Caco-2 (cell line): ENCODE measurements at regions not wholly inside any gene's neighbourhood (a gene's known extent, or its start where the extent isn't known, plus 50 kb on each side); places are given as distances from the start of the nearest gene placed in this dataset.

Source experiments
- BruUV-seq: library from RNA; stranded (reverse); fragments of 400-500 nt; replicated peaks from 2 replicates; lab custom pipeline; 2021; lab: Mats Ljungman, UMichigan
- CTCF ChIA-PET: fragments of 300-600 bp; sonication (Branson Sonifier 250); formaldehyde crosslinking; loops from one replicate; lab custom pipeline; 2022; ENCODE audit warnings: antibody characterized with exemption; lab: Charles Lee
- POLR2A ChIA-PET: fragments of 300-600 bp; sonication (Branson Sonifier 250); formaldehyde crosslinking; loops from one replicate; lab custom pipeline; 2022; ENCODE audit warnings: antibody characterized with exemption; lab: Charles Lee
- DNase-seq, 2 experiments: peaks; one replicate each; pipeline versions ENCODE4 v3.0.0 to v3.0.0-alpha.2; 2020 to 2022
- H3K27me3 ChIP-seq: replicated peaks from 2 replicates; pipeline ENCODE4 v1.6.0; 2011; ENCODE audit warnings: low read length; ENCODE audit not compliant: control insufficient read depth, insufficient read depth
- H3K36me3 ChIP-seq: 2 replicates; pipeline ENCODE4 v1.5.1; 2011; ENCODE audit warnings: low read length; ENCODE audit not compliant: control insufficient read depth, insufficient read depth
- H3K4me1 ChIP-seq: fragments of 250-450 bp; sonication (Bioruptor Pico); 2 replicates; pipeline ENCODE4 v1.5.1; 2020; ENCODE audit warnings: mild to moderate bottlenecking
- H3K4me3 ChIP-seq: 2 replicates; pipeline ENCODE4 v1.5.1; 2011; ENCODE audit warnings: low read depth, mild to moderate bottlenecking, control low read depth, low read length
- H3K9me3 ChIP-seq: fragments of 250-450 bp; sonication (Bioruptor Pico); 2 replicates; pipeline ENCODE4 v1.5.1; 2020; ENCODE audit warnings: mild to moderate bottlenecking, moderate library complexity
- H3K27ac Mint-ChIP-seq: one replicate; pipeline ENCODE4 v1.8.0; 2022; ENCODE audit warnings: mixed read lengths; ENCODE audit not compliant: unreplicated experiment
- H3K27me3 Mint-ChIP-seq: one replicate; pipeline ENCODE4 v1.8.0; 2022; ENCODE audit warnings: mixed read lengths; ENCODE audit not compliant: insufficient read depth, unreplicated experiment
- H3K36me3 Mint-ChIP-seq: one replicate; pipeline ENCODE4 v1.8.0; 2022; ENCODE audit warnings: mild to moderate bottlenecking, mixed read lengths; ENCODE audit not compliant: insufficient read depth, unreplicated experiment
- H3K4me1 Mint-ChIP-seq: one replicate; pipeline ENCODE4 v1.8.0; 2022; ENCODE audit warnings: low read depth, mixed read lengths; ENCODE audit not compliant: unreplicated experiment
- H3K4me3 Mint-ChIP-seq: one replicate; pipeline ENCODE4 v1.8.0; 2022; ENCODE audit warnings: mild to moderate bottlenecking, moderate library complexity, mixed read lengths; ENCODE audit not compliant: unreplicated experiment
- H3K9me3 Mint-ChIP-seq: one replicate; pipeline ENCODE4 v1.8.0; 2022; ENCODE audit warnings: mixed read lengths; ENCODE audit not compliant: unreplicated experiment
- intact Hi-C: fragments of 100-400 bp; cut with micrococcal nuclease; formaldehyde crosslinking; loops from one replicate; pipeline ENCODE4 v1.10.0; 2022; ENCODE audit not compliant: unreplicated experiment
- TF ChIP-seq, protein P1 (sequence below), 2 experiments: fragments of 200-600 bp in 1 of 2; IDR thresholded peaks; 1 replicate in 1 of 2; 2 replicates in 1 of 2; pipeline versions ENCODE4 v1.5.1 to v1.8.0; 2011 to 2022; ENCODE audit warnings: antibody characterized with exemption in 1 of 2, control low read depth in 1 of 2, inconsistent platforms in 1 of 2, low read depth in 1 of 2, low read length in 1 of 2, mild to moderate bottlenecking in 1 of 2, moderate library complexity in 1 of 2; ENCODE audit not compliant: insufficient read depth in 1 of 2, severe bottlenecking in 1 of 2, unreplicated experiment in 1 of 2

DNA sequence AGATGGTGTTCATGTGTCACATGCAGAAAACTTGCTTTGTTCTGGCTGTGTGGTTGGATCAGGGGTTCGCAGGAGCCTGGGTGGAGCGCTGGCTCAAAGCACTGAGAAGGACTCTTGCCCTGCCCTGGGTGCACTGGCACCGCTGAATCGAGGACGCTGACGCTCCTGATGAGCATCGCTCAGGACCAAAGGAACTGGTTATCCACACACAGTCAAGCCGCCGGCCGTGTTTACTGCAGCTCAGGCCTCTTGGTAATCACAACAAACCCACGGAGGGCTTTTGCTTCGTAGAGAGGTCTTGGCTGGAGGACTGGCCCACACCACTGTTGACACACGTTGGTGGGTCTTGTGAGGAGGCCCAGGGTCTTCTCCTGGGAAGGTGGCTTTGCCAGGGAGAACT, 299.4 kb upstream of the IRX2 start:
- ChIA-PET POLR2A (no interaction called here), CTCF (no interaction called here)
- Histone ChIP-seq H3K4me3 (no peak overlapping the region), H3K36me3 (no peaks in the 10 kb centered on the region), H3K27me3 (no peaks in the 10 kb centered on the region), H3K9me3 (no peaks in the 10 kb centered on the region), H3K4me1 (no peaks in the 10 kb centered on the region)
- no peak overlapping the region for H3K27ac Mint-ChIP-seq
- TF ChIP-seq, protein P1, sequence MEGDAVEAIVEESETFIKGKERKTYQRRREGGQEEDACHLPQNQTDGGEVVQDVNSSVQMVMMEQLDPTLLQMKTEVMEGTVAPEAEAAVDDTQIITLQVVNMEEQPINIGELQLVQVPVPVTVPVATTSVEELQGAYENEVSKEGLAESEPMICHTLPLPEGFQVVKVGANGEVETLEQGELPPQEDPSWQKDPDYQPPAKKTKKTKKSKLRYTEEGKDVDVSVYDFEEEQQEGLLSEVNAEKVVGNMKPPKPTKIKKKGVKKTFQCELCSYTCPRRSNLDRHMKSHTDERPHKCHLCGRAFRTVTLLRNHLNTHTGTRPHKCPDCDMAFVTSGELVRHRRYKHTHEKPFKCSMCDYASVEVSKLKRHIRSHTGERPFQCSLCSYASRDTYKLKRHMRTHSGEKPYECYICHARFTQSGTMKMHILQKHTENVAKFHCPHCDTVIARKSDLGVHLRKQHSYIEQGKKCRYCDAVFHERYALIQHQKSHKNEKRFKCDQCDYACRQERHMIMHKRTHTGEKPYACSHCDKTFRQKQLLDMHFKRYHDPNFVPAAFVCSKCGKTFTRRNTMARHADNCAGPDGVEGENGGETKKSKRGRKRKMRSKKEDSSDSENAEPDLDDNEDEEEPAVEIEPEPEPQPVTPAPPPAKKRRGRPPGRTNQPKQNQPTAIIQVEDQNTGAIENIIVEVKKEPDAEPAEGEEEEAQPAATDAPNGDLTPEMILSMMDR (IDR thresholded peaks at IDR 0.05; ENCODE audit: insufficient read depth in 1 of 2, low read depth in 1 of 2, low read length in 1 of 2, severe bottlenecking in 1 of 2, unreplicated experiment in 1 of 2) = no peak
- H3K4me1 Mint-ChIP-seq = no peaks in the 10 kb centered on the region
- DNase-seq = no peak
- no TSS peak for BruUV-seq
- intact Hi-C loops = no loop called here
- H3K4me3 Mint-ChIP-seq = no peak overlapping the region
- no peaks in the 10 kb centered on the region for H3K9me3 Mint-ChIP-seq
- peaks cover 5% of the 10 kb centered on the region for H3K27me3 Mint-ChIP-seq
- H3K36me3 Mint-ChIP-seq = no peaks in the 10 kb centered on the region

DNA sequence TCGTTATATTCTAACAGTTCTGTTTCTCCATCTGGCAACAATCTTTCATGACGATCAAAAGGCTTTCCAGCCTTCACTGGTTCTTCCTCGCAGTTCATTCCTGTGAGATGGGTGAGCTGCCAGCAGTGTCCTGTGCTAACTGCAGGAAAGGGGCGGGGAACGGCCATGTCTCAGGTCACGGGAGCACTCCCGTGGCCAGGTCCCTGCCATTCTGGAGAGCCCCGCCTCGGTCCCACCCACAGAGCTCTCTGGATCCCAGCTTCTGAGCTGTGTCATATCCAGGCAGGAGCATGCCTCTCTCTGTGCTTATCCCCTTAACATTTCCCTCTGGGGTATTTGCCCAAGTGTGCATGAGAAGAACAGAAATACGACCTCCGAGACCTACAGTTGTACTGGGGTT, 297.8 kb upstream of the IRX2 start:
- no peaks in the 10 kb centered on the region for H3K36me3 Mint-ChIP-seq
- no peak overlapping the region for H3K27ac Mint-ChIP-seq
- H3K4me1 Mint-ChIP-seq = no peaks in the 10 kb centered on the region
- no peaks in the 10 kb centered on the region for H3K36me3 ChIP-seq
- no peaks in the 10 kb centered on the region for H3K9me3 ChIP-seq
- intact Hi-C loops = no loop called here
- no peak overlapping the region for H3K4me3 ChIP-seq
- H3K4me1 ChIP-seq = no peaks in the 10 kb centered on the region
- CTCF ChIA-PET = no interaction called here
- H3K9me3 Mint-ChIP-seq = no peaks in the 10 kb centered on the region
- POLR2A ChIA-PET = no interaction called here
- no peak overlapping the region for H3K4me3 Mint-ChIP-seq
- H3K27me3 Mint-ChIP-seq = peaks cover 5% of the 10 kb centered on the region
- DNase-seq = no peak
- no peaks in the 10 kb centered on the region for H3K27me3 ChIP-seq
- TF ChIP-seq, protein P1 (IDR thresholded peaks at IDR 0.05; ENCODE audit: insufficient read depth in 1 of 2, low read depth in 1 of 2, low read length in 1 of 2, severe bottlenecking in 1 of 2, unreplicated experiment in 1 of 2) = no peak
- no TSS peak for BruUV-seq

DNA sequence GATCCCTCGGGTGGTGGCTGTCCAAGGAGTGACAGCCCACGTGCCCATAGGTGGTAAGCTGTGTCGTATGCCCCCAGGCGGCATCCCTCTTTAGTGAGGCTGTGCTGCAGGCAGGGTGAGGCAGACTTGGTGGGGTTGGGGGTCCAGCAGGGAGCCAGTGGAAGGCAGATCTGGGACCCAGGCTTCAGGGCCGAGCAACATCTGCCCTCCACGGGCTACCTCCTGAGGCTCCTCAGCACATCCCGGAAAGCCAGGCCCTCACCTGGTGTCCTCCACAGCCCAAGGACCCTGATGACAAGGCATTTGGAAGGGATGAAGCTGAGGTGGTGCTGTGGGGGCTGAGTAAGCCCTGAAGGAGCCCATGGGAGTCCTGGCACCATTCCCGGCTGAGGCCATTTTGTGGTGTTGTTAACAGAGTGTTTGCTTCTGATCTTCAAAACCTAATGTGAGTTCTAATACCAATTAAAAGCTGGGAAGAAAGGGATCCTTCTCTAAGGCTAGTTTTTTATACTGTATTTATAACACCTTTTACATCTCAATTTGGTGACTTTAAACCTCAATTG, 295.8 kb upstream of the IRX2 start:
- POLR2A ChIA-PET = no interaction called here
- H3K36me3 Mint-ChIP-seq = no peaks in the 10 kb centered on the region
- TF ChIP-seq, protein P1 (IDR thresholded peaks at IDR 0.05; ENCODE audit: insufficient read depth in 1 of 2, low read depth in 1 of 2, low read length in 1 of 2, severe bottlenecking in 1 of 2, unreplicated experiment in 1 of 2) = no peak
- no TSS peak for BruUV-seq
- Histone ChIP-seq H3K4me3 (no peak overlapping the region), H3K4me1 (no peaks in the 10 kb centered on the region), H3K27me3 (no peaks in the 10 kb centered on the region), H3K9me3 (no peaks in the 10 kb centered on the region), H3K36me3 (no peaks in the 10 kb centered on the region)
- H3K9me3 Mint-ChIP-seq = peaks cover 19% of the 10 kb centered on the region
- CTCF ChIA-PET = no interaction called here
- intact Hi-C loops = no loop called here
- no peak for DNase-seq
- no peak overlapping the region for H3K4me3 Mint-ChIP-seq
- H3K4me1 Mint-ChIP-seq = no peaks in the 10 kb centered on the region
- H3K27me3 Mint-ChIP-seq = peaks cover 5% of the 10 kb centered on the region
- H3K27ac Mint-ChIP-seq = no peak overlapping the region
